K562 (cell line): ENCODE measurements at regions not wholly inside any gene's neighbourhood (a gene's known extent, or its start where the extent isn't known, plus 50 kb on each side); places are given as distances from the start of the nearest gene placed in this dataset.

Source experiments
- BHLHE40 ChIP-seq: IDR thresholded peaks from 2 replicates; pipeline ENCODE4 v1.6.1; 2011; ENCODE audit warnings: low read length, improper control_type of control experiment
- CLOCK ChIP-seq: fragments of 250-450 bp; sonication (Bioruptor Pico); IDR thresholded peaks from 2 replicates; pipeline ENCODE4 v1.4.0; 2020; ENCODE audit warnings: mild to moderate bottlenecking, moderate library complexity, borderline replicate concordance
- EZH2 ChIP-seq: IDR thresholded peaks from 2 replicates; pipeline ENCODE4 v1.6.1; 2012; ENCODE audit warnings: low read depth, mild to moderate bottlenecking, inconsistent platforms, low read length, borderline replicate concordance
- HMG20A ChIP-seq: fragments of 450-650 bp; formaldehyde crosslinking; conservative IDR thresholded peaks from 2 replicates; pipeline ENCODE4 v1.4.0; 2020; ENCODE audit warnings: mild to moderate bottlenecking, mixed read lengths
- HNRNPLL ChIP-seq: fragments of 200-400 bp; formaldehyde crosslinking; IDR thresholded peaks from 2 replicates; pipeline ENCODE4 v1.6.1; 2017; ENCODE audit warnings: low read length, low read depth, mild to moderate bottlenecking; ENCODE audit not compliant: poor library complexity, severe bottlenecking
- MAFF ChIP-seq: IDR thresholded peaks from 2 replicates; pipeline ENCODE4 v1.6.1; 2012; ENCODE audit warnings: low read length, improper control_type of control experiment
- MAX ChIP-seq: sonication (generic); formaldehyde crosslinking; IDR thresholded peaks from 2 replicates; pipeline ENCODE4 v1.9.0; 2022; ENCODE audit warnings: mild to moderate bottlenecking, missing genetic modification reagents
- MBD1 ChIP-seq: fragments of 250-450 bp; sonication (Bioruptor Pico); IDR thresholded peaks from 2 replicates; pipeline ENCODE4 v1.8.0; 2022; ENCODE audit warnings: inconsistent platforms
- POLR2A ChIP-seq: fragments of 450-650 bp; conservative IDR thresholded peaks from 2 replicates; pipeline ENCODE4 v1.6.1; 2016
- ZFX ChIP-seq: sonication (generic); formaldehyde crosslinking; IDR thresholded peaks from 2 replicates; pipeline ENCODE4 v1.8.0; 2022; ENCODE audit warnings: mild to moderate bottlenecking, missing genetic modification reagents, moderate library complexity
- ZNF217 ChIP-seq: sonication (generic); formaldehyde crosslinking; IDR thresholded peaks from 2 replicates; pipeline ENCODE4 v1.8.0; 2022; ENCODE audit warnings: mild to moderate bottlenecking, missing genetic modification reagents
- ZNF24 ChIP-seq: fragments of 450-650 bp; IDR thresholded peaks from 2 replicates; pipeline ENCODE4 v1.6.1; 2016
- TF ChIP-seq, protein P1 (sequence below), 3 experiments: IDR thresholded peaks in 2 of 3; conservative IDR thresholded peaks in 1 of 3; 2 replicates each; pipeline ENCODE4 v1.5.1; 2011 to 2012; ENCODE audit warnings: low read length in 3 of 3, mild to moderate bottlenecking in 3 of 3, control low read depth in 2 of 3, improper control_type of control experiment in 1 of 3, inconsistent platforms in 1 of 3, low read depth in 1 of 3, mixed read lengths in 1 of 3, moderate library complexity in 1 of 3; ENCODE audit not compliant: insufficient read depth in 2 of 3
- TF ChIP-seq, protein P2 (sequence below): fragments of 250-450 bp; sonication (Bioruptor Pico); IDR thresholded peaks from 2 replicates; pipeline ENCODE4 v1.5.1; 2021; ENCODE audit warnings: mild to moderate bottlenecking

- TF ChIP-seq ZNF24 (no peak), BHLHE40 (no peak), EZH2 (no peak), MAX (CRISPR knock-in tag) (no peak), MBD1 (no peak), ZNF217 (CRISPR knock-in tag) (no peak), CLOCK (CRISPR knock-in tag) (no peak), MAFF (no peak), ZFX (CRISPR knock-in tag) (no peak), POLR2A (no peak), HMG20A (CRISPR knock-in tag) (no peak), HNRNPLL (no peak)
- TF ChIP-seq, protein P1, sequence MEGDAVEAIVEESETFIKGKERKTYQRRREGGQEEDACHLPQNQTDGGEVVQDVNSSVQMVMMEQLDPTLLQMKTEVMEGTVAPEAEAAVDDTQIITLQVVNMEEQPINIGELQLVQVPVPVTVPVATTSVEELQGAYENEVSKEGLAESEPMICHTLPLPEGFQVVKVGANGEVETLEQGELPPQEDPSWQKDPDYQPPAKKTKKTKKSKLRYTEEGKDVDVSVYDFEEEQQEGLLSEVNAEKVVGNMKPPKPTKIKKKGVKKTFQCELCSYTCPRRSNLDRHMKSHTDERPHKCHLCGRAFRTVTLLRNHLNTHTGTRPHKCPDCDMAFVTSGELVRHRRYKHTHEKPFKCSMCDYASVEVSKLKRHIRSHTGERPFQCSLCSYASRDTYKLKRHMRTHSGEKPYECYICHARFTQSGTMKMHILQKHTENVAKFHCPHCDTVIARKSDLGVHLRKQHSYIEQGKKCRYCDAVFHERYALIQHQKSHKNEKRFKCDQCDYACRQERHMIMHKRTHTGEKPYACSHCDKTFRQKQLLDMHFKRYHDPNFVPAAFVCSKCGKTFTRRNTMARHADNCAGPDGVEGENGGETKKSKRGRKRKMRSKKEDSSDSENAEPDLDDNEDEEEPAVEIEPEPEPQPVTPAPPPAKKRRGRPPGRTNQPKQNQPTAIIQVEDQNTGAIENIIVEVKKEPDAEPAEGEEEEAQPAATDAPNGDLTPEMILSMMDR (IDR thresholded peaks at IDR 0.05 in 2 of 3, conservative IDR thresholded peaks at IDR 0.05 in 1 of 3; ENCODE audit: insufficient read depth in 2 of 3, low read depth in 1 of 3, low read length in 3 of 3): no peak
- TF ChIP-seq, protein P2, sequence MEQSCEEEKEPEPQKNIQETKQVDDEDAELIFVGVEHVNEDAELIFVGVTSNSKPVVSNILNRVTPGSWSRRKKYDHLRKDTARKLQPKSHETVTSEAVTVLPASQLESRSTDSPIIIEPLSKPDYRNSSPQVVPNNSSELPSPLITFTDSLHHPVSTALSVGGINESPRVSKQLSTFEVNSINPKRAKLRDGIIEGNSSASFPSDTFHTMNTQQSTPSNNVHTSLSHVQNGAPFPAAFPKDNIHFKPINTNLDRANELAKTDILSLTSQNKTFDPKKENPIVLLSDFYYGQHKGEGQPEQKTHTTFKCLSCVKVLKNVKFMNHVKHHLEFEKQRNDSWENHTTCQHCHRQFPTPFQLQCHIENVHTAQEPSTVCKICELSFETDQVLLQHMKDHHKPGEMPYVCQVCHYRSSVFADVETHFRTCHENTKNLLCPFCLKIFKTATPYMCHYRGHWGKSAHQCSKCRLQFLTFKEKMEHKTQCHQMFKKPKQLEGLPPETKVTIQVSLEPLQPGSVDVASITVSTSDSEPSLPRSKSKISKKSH (CRISPR knock-in tag): no peak
These were observed 159.0 kb downstream of the TEX29 start for GRCh38 chr13:111479412-111479811.
